ENCODE measurements at regions not wholly inside any gene's neighbourhood (a gene's known extent, or its start where the extent isn't known, plus 50 kb on each side); places are given as distances from the start of the nearest gene placed in this dataset.

GRCh38 chr2:71905205-71905604 lies 242.5 kb downstream of the CYP26B1 start:
- Histone ChIP-seq H3K4me3 (no peak overlapping the region), H3K9me3 (peaks cover 0 to 13% (median 4%) of the 10 kb centered on the region in 12 donors), H3K4me1 (no peaks in the 10 kb centered on the region), H3K27ac (no peak overlapping the region), H3K36me3 (no peaks in the 10 kb centered on the region), H3K27me3 (peaks cover 0 to 8% (median 0%) of the 10 kb centered on the region in 9 donors)
- DNase-seq = no peak
- intact Hi-C loops (cut with DNase I) = no loop called here
- no peak for ATAC-seq
- WGBS, 4 donors = 84 to 89% (median 87%) methylated on average over 3 of the region's 3 CpGs
- no peak for TF ChIP-seq POLR2A (IDR thresholded peaks at IDR 0.05)
- TF ChIP-seq CTCF (IDR thresholded peaks at IDR 0.05) = no peak

GRCh38 chr2:71903841-71904240 lies 243.8 kb downstream of the CYP26B1 start:
- no peak overlapping the region for H3K27ac ChIP-seq
- H3K4me1 ChIP-seq = no peaks in the 10 kb centered on the region
- peaks cover 0 to 8% (median 0%) of the 10 kb centered on the region in 9 donors for H3K27me3 ChIP-seq
- intact Hi-C loops (cut with DNase I) = no loop called here
- 85 to 91% (median 86%) methylated on average over 1 of the region's 1 CpG for WGBS, 4 donors
- no peaks in the 10 kb centered on the region for H3K36me3 ChIP-seq
- ATAC-seq (no peak), DNase-seq (no peak)
- H3K9me3 ChIP-seq = no peaks in the 10 kb centered on the region
- TF ChIP-seq CTCF (IDR thresholded peaks at IDR 0.05) (no peak), POLR2A (IDR thresholded peaks at IDR 0.05) (no peak)
- H3K4me3 ChIP-seq = no peak overlapping the region

GRCh38 chr2:71901466-71901865 lies 246.2 kb downstream of the CYP26B1 start:
- Histone ChIP-seq H3K27ac (no peak overlapping the region), H3K4me1 (no peaks in the 10 kb centered on the region), H3K4me3 (no peak overlapping the region), H3K36me3 (no peaks in the 10 kb centered on the region), H3K27me3 (peaks cover 0 to 8% (median 0%) of the 10 kb centered on the region in 9 donors), H3K9me3 (no peaks in the 10 kb centered on the region)
- 68 to 87% (median 76%) methylated on average over 1 of the region's 1 CpG for WGBS, 4 donors
- intact Hi-C loops (cut with DNase I) = no loop called here
- DNase-seq (no peak), ATAC-seq (no peak)
- TF ChIP-seq POLR2A (IDR thresholded peaks at IDR 0.05) = no peak
- TF ChIP-seq CTCF (IDR thresholded peaks at IDR 0.05) = no peak

- H3K27ac ChIP-seq = no peak overlapping the region
- H3K9me3 ChIP-seq = no peaks in the 10 kb centered on the region
- WGBS, 4 donors = 74 to 79% (median 78%) methylated on average over 29 of the region's 29 CpGs
- H3K4me1 ChIP-seq = no peaks in the 10 kb centered on the region
- no peak for DNase-seq
- no peak overlapping the region for H3K4me3 ChIP-seq
- intact Hi-C loops (cut with DNase I) = no loop called here
- H3K36me3 ChIP-seq = no peaks in the 10 kb centered on the region
- H3K27me3 ChIP-seq = peaks cover 0 to 2% (median 0%) of the 10 kb centered on the region in 9 donors
- TF ChIP-seq POLR2A (IDR thresholded peaks at IDR 0.05) (no peak), CTCF (IDR thresholded peaks at IDR 0.05) (no peak)
- ATAC-seq = no peak
These were observed 248.6 kb downstream of the CYP26B1 start for GRCh38 chr2:71898851-71899681.

Data from heart left ventricle (tissue), 16 donors.